ENCODE measurements at regions not wholly inside any gene's neighbourhood (a gene's known extent, or its start where the extent isn't known, plus 50 kb on each side); places are given as distances from the start of the nearest gene placed in this dataset.
"Not testable (repeated sequence)": the region's sequence is repeated elsewhere in the genome, so short reads cannot be mapped to it uniquely, and the experiment has no call there.

GRCh38 chrX:52585892-52586291, 68.8 kb downstream of the SSX7 start:
- DNase-seq, result no peak

- no peak for DNase-seq
These were observed 60.8 kb upstream of the XAGE1B start for GRCh38 chrX:52577464-52578173.

GRCh38 chrX:52576946-52577345, 60.1 kb upstream of the XAGE1B start:
- no peak for DNase-seq

- DNase-seq, result no peak
These were observed 59.6 kb upstream of the XAGE1B start for GRCh38 chrX:52576474-52576873.

GRCh38 chrX:52574416-52575275, 57.8 kb upstream of the XAGE1B start:
- peak in 2 of 5 donors; percentile 1 to 37 for DNase-seq

- DNase-seq, result not testable (repeated sequence)
These were observed 51.3 kb upstream of the XAGE1B start for GRCh38 chrX:52568146-52568545.
